Activated CD4-positive, alpha-beta memory T cell treated with anti-CD3 and anti-CD28 coated beads for 36 hours (primary cell): ENCODE measurements at regions not wholly inside any gene's neighbourhood (a gene's known extent, or its start where the extent isn't known, plus 50 kb on each side); places are given as distances from the start of the nearest gene placed in this dataset.

ENCODE experiments used
- CTCF ChIA-PET: fragments of 350-600 bp; sonication (Branson Sonifier 250); formaldehyde crosslinking; loops from one replicate; lab custom pipeline; 2021; ENCODE audit warnings: antibody characterized with exemption, inconsistent platforms; lab: Charles Lee
- POLR2A ChIA-PET: fragments of 350-600 bp; sonication (Branson Sonifier 250); formaldehyde crosslinking; loops from one replicate; lab custom pipeline; 2021; ENCODE audit warnings: antibody characterized with exemption; lab: Charles Lee
- DNase-seq: peaks from one replicate; pipeline ENCODE4 v3.0.0-alpha.2; 2020
- H3K27ac Mint-ChIP-seq: one replicate; pipeline ENCODE4 v1.8.0; 2021; ENCODE audit warnings: mixed read lengths
- H3K27me3 Mint-ChIP-seq: one replicate; pipeline ENCODE4 v1.8.0; 2021; ENCODE audit warnings: mixed read lengths
- H3K36me3 Mint-ChIP-seq: one replicate; pipeline ENCODE4 v1.8.0; 2021; ENCODE audit warnings: mixed read lengths
- H3K4me1 Mint-ChIP-seq: one replicate; pipeline ENCODE4 v1.8.0; 2021; ENCODE audit warnings: low read depth, mixed read lengths
- H3K4me3 Mint-ChIP-seq: one replicate; pipeline ENCODE4 v1.8.0; 2021; ENCODE audit warnings: mild to moderate bottlenecking, mixed read lengths
- H3K9me3 Mint-ChIP-seq: one replicate; pipeline ENCODE4 v1.8.0; 2021; ENCODE audit warnings: mixed read lengths
- intact Hi-C: fragments of 100-400 bp; cut with micrococcal nuclease; formaldehyde crosslinking; loops from one replicate; pipeline ENCODE4 v1.15.1; 2023

DNA sequence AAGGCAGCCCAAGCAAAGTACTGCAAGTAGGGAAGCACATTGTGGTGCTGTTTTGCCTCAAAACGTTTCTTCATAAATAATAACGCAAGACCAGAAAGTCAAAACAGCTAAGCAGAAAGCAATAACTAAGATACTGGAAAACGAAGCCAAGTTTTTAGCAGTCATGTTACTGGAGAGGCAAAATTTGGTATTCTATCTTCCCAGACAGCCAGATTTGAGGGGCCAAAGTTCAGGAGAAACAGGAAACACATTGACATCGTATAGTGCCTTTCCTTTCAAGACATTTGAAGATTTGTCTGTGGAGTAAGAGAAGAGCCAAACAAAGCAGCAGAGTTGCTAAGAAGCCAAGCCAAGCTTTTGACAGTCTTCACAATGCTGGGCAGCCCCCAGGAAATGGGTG lies 843.6 kb upstream of the NECTIN3 start:
- Mint-ChIP-seq H3K36me3 (no peaks in the 10 kb centered on the region), H3K4me3 (no peak overlapping the region), H3K4me1 (no peaks in the 10 kb centered on the region), H3K27me3 (no peaks in the 10 kb centered on the region), H3K9me3 (no peaks in the 10 kb centered on the region), H3K27ac (no peak overlapping the region)
- intact Hi-C loops, result no loop called here
- ChIA-PET POLR2A (no interaction called here), CTCF (no interaction called here)
- no peak for DNase-seq

DNA sequence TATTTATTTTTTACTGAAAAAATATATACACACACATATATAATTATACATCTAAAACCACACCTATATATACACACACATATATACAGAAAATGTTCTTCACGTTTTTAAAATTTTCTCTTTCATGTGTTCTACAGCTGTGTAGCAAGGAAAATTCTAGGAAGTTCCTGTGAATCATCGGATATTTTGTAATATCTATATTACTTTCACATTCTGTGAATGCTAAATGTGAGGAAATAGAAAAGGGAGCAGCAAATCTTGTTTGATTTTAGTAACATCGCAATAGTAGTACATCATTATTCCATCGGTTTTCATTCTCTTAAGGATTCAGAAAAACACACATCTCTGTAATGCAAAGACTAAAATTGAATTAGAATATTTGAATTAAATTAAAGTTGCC lies 836.8 kb upstream of the NECTIN3 start:
- ChIA-PET POLR2A (no interaction called here), CTCF (no interaction called here)
- no peaks in the 10 kb centered on the region for H3K36me3 Mint-ChIP-seq
- H3K4me1 Mint-ChIP-seq, result no peaks in the 10 kb centered on the region
- no peaks in the 10 kb centered on the region for H3K9me3 Mint-ChIP-seq
- H3K27ac Mint-ChIP-seq, result no peak overlapping the region
- no peak for DNase-seq
- intact Hi-C loops, result no loop called here
- no peak overlapping the region for H3K4me3 Mint-ChIP-seq
- no peaks in the 10 kb centered on the region for H3K27me3 Mint-ChIP-seq

- POLR2A ChIA-PET, result no interaction called here
These were observed 834.5 kb upstream of the NECTIN3 start for GRCh38 chr3:110236976-110237610.

DNA sequence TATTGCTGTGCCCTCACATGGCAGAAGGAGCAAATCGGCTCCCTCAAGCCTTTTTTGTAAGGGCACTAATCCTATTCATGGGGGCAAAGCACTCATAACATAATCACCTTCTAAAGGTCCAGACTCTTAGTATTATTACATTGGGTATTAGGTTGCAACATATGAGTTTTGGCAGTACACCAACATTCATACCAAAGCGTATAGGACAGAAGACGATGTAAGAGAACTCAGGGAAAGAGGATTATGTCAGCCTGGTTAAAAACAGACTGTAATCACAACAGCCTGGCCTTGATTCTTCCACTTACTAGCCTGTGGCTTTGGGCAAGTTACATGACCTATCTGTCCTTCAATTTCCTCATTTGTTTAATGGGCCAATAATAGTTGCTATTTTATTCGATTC lies 828.5 kb upstream of the NECTIN3 start:
- ChIA-PET CTCF (no interaction called here), POLR2A (no interaction called here)
- Mint-ChIP-seq H3K36me3 (no peaks in the 10 kb centered on the region), H3K27me3 (peaks cover 2% of the 10 kb centered on the region), H3K9me3 (no peaks in the 10 kb centered on the region), H3K4me3 (no peak overlapping the region), H3K27ac (no peak overlapping the region), H3K4me1 (peaks cover 5% of the 10 kb centered on the region)
- no peak for DNase-seq
- intact Hi-C loops, result no loop called here

More at GRCh38 chr3:110236976-110237610, 834.5 kb upstream of the NECTIN3 start:
- CTCF ChIA-PET, result no interaction called here
- Mint-ChIP-seq H3K27me3 (peaks cover 2% of the 10 kb centered on the region), H3K4me1 (no peaks in the 10 kb centered on the region), H3K4me3 (no peak overlapping the region), H3K9me3 (no peaks in the 10 kb centered on the region), H3K36me3 (no peaks in the 10 kb centered on the region), H3K27ac (no peak overlapping the region)
- intact Hi-C loops, result no loop called here
- no peak for DNase-seq

GRCh38 chr3:110246796-110247376 lies 824.7 kb upstream of the NECTIN3 start:
- DNase-seq, result no peak
- H3K27ac Mint-ChIP-seq, result no peak overlapping the region
- no peaks in the 10 kb centered on the region for H3K9me3 Mint-ChIP-seq
- ChIA-PET CTCF (interaction anchor here (1.1 kb wide), 1 partner anchor 19 kb away, joined by 4 read pairs; no protein-coding TSS in a partner anchor), POLR2A (no interaction called here)
- H3K36me3 Mint-ChIP-seq, result no peaks in the 10 kb centered on the region
- H3K27me3 Mint-ChIP-seq, result no peaks in the 10 kb centered on the region
- peaks cover 5% of the 10 kb centered on the region for H3K4me1 Mint-ChIP-seq
- intact Hi-C loops, result no loop called here
- no peak overlapping the region for H3K4me3 Mint-ChIP-seq

GRCh38 chr3:110248666-110249065 lies 823.0 kb upstream of the NECTIN3 start:
- Mint-ChIP-seq H3K4me3 (no peak overlapping the region), H3K4me1 (peaks cover 5% of the 10 kb centered on the region), H3K9me3 (no peaks in the 10 kb centered on the region), H3K27ac (no peak overlapping the region), H3K36me3 (no peaks in the 10 kb centered on the region), H3K27me3 (no peaks in the 10 kb centered on the region)
- DNase-seq, result no peak
- intact Hi-C loops, result no loop called here
- ChIA-PET POLR2A (no interaction called here), CTCF (no interaction called here)

DNA sequence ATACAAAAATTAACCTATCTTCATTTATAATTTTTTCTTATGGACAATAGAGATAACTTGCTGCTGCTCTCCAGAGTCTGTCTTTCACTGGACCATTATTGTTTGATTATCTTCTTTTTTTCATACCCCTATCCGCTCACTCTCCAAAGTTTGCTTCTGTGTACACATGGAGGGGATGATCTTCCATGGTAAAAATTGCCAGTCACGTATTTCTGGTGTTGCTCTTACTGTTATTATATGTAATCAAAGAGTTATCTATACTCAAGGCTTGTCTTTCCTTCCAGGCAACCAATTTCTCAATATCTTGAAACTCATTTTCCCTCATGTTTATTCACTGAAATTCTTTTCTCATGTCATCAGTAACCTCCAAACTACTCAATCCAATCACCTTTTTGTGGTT lies 817.8 kb upstream of the NECTIN3 start:
- DNase-seq, result no peak
- no peaks in the 10 kb centered on the region for H3K4me1 Mint-ChIP-seq
- H3K36me3 Mint-ChIP-seq, result no peaks in the 10 kb centered on the region
- ChIA-PET POLR2A (no interaction called here), CTCF (no interaction called here)
- H3K27me3 Mint-ChIP-seq, result no peaks in the 10 kb centered on the region
- H3K9me3 Mint-ChIP-seq, result no peaks in the 10 kb centered on the region
- H3K4me3 Mint-ChIP-seq, result no peak overlapping the region
- H3K27ac Mint-ChIP-seq, result no peak overlapping the region
- intact Hi-C loops, result no loop called here

DNA sequence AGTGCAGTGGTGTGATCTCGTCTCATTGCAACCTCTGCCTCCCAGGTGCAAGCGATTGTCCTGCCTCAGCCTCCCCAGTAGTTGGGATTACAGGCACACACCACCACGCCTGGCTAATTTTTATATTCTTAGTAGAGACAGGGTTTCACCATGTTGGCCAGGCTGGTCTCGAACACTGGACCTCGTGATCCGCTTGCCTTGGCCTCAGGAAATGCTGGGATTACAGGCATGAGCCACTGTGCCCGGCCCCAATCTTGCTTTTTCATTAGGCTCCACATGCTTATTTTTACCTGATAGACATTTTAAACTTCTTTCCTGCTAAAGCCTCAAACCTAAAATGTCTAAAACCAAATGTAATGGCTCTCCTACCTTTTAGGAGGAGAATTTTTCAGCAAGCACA lies 817.0 kb upstream of the NECTIN3 start:
- no peaks in the 10 kb centered on the region for H3K4me1 Mint-ChIP-seq
- no peak overlapping the region for H3K27ac Mint-ChIP-seq
- no peak overlapping the region for H3K4me3 Mint-ChIP-seq
- intact Hi-C loops, result no loop called here
- H3K36me3 Mint-ChIP-seq, result no peaks in the 10 kb centered on the region
- CTCF ChIA-PET, result no interaction called here
- POLR2A ChIA-PET, result no interaction called here
- H3K9me3 Mint-ChIP-seq, result no peaks in the 10 kb centered on the region
- DNase-seq, result no peak
- H3K27me3 Mint-ChIP-seq, result no peaks in the 10 kb centered on the region

GRCh38 chr3:110261141-110261540 lies 810.5 kb upstream of the NECTIN3 start:
- no peaks in the 10 kb centered on the region for H3K4me1 Mint-ChIP-seq
- no peaks in the 10 kb centered on the region for H3K36me3 Mint-ChIP-seq
- CTCF ChIA-PET, result interaction anchor here (1.8 kb wide), 1 partner anchor 53 kb away, joined by 6 read pairs; no protein-coding TSS in a partner anchor
- no peak overlapping the region for H3K27ac Mint-ChIP-seq
- no peaks in the 10 kb centered on the region for H3K27me3 Mint-ChIP-seq
- POLR2A ChIA-PET, result no interaction called here
- no peaks in the 10 kb centered on the region for H3K9me3 Mint-ChIP-seq
- no peak for DNase-seq
- intact Hi-C loops, result no loop called here
- no peak overlapping the region for H3K4me3 Mint-ChIP-seq

- ChIA-PET POLR2A (no interaction called here), CTCF (no interaction called here)
- DNase-seq, result no peak
- Mint-ChIP-seq H3K4me3 (no peak overlapping the region), H3K9me3 (no peaks in the 10 kb centered on the region), H3K27ac (no peak overlapping the region), H3K27me3 (no peaks in the 10 kb centered on the region), H3K36me3 (no peaks in the 10 kb centered on the region), H3K4me1 (no peaks in the 10 kb centered on the region)
- intact Hi-C loops, result no loop called here
These were observed 808.7 kb upstream of the NECTIN3 start for GRCh38 chr3:110262896-110263295.

DNA sequence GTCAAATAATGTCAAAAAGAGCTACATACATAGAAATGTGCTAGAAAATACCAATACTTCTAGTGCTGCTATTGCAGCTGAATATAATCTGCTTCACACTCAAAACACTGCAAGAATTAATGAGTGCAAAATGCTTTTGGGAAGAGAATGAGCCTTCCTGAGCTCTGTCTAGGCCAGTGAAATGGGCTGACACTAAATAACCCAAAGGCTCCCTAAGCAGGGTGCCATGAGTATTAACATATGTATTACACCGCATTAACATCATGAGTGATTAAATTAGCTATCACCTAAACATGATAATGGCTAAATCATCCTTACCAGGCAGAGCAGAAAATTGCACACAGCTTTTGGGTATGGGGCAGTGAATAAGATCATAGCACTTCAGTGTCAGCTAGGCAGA lies 806.3 kb upstream of the NECTIN3 start:
- intact Hi-C loops, result no loop called here
- no peaks in the 10 kb centered on the region for H3K4me1 Mint-ChIP-seq

GRCh38 chr3:110267304-110267845 lies 804.2 kb upstream of the NECTIN3 start:
- DNase-seq, result no peak
- ChIA-PET POLR2A (no interaction called here), CTCF (no interaction called here)
- no peaks in the 10 kb centered on the region for H3K4me1 Mint-ChIP-seq
- H3K36me3 Mint-ChIP-seq, result no peaks in the 10 kb centered on the region
- no peak overlapping the region for H3K27ac Mint-ChIP-seq
- no peak overlapping the region for H3K4me3 Mint-ChIP-seq
- no peaks in the 10 kb centered on the region for H3K27me3 Mint-ChIP-seq
- H3K9me3 Mint-ChIP-seq, result no peaks in the 10 kb centered on the region
- intact Hi-C loops, result no loop called here

More for the DNA sequence above, 806.3 kb upstream of the NECTIN3 start:
- Mint-ChIP-seq H3K27me3 (no peaks in the 10 kb centered on the region), H3K27ac (no peak overlapping the region), H3K9me3 (no peaks in the 10 kb centered on the region), H3K36me3 (no peaks in the 10 kb centered on the region), H3K4me3 (no peak overlapping the region)
- ChIA-PET CTCF (no interaction called here), POLR2A (no interaction called here)
- DNase-seq, result no peak

DNA sequence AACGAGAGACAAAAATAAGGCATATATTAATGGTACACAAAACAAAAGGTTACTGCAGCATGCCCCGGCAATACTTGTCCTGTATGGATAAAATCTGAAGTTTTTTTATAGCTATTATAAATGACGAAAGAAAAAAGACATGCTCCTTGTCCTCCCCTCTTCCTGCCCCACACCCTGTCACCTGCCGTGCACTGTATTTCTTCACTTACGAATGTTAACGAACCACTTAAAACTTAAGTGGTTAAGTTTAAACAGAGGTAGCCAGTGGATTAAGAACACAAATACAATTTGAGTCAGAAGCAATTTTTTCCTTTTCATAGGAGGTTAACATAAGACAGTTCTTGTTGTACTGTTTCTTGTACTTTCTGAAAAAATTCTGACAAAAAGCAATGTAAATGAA lies 799.1 kb upstream of the NECTIN3 start:
- no peaks in the 10 kb centered on the region for H3K9me3 Mint-ChIP-seq
- DNase-seq, result no peak
- no peaks in the 10 kb centered on the region for H3K36me3 Mint-ChIP-seq
- ChIA-PET POLR2A (no interaction called here), CTCF (interaction anchor here (1.2 kb wide), 1 partner anchor 79 kb away, joined by 3 read pairs; no protein-coding TSS in a partner anchor)
- intact Hi-C loops, result no loop called here
- H3K27me3 Mint-ChIP-seq, result no peaks in the 10 kb centered on the region
- H3K4me1 Mint-ChIP-seq, result no peaks in the 10 kb centered on the region
- H3K27ac Mint-ChIP-seq, result no peak overlapping the region
- no peak overlapping the region for H3K4me3 Mint-ChIP-seq
